GM21447 (cell line): ENCODE measurements at regions not wholly inside any gene's neighbourhood (a gene's known extent, or its start where the extent isn't known, plus 50 kb on each side); places are given as distances from the start of the nearest gene placed in this dataset.

ENCODE experiments used
- ATAC-seq: cut with Tn5 transposase; IDR thresholded peaks from one replicate; pipeline ENCODE4 v1.9.1; 2021; ENCODE audit not compliant: unreplicated experiment

DNA sequence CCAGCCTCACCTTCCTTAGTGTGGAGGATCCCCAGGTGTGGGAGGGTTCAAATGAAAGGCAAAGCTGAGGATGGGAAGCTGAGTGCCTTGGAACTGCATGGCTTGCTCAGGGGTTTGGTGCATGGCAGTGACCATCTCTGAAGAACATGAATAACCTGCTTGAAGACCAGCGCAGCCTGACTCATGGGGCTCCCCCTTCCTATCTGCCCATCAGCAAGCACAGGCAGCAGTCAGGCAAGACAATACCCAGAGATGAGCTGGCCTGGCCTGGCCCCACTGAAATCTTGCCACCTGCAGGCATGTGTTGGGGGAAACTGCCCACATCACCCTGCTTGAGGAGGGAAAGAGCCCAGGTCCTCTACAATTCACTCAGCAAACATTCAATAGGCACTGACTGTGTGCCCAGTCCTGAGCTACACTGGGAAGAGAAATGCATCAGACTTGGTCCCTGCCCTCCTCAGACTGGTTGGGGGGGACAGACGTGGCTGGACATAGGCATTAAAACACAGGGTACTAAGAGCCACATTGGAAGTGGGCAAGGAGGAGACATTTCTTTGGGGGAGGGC, 105.0 kb upstream of the ALDH1B1 start:
- ATAC-seq: no peak

GRCh38 chr9:38286766-38287165, 105.7 kb upstream of the ALDH1B1 start:
- no peak for ATAC-seq

DNA sequence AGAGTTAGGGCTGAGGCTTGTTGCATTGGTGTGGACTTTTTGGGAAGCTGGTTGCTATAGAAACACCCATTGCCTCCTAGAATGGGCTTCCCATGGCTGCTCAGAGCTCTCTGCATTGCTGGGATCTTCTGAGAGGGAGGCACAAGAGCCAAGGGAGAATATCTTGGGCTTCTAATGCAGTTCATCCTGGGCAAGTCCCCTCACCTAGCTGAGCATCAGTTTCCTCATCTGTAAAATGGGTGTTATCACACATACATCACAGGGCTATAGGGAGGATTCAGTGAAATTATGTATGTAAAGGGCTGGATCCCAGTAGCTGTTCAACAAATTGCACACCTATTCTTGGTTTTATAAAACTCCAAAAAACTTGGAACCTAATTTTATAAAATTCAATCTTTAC, 106.1 kb upstream of the ALDH1B1 start:
- no peak for ATAC-seq

GRCh38 chr9:38285236-38285635, 107.3 kb upstream of the ALDH1B1 start:
- no peak for ATAC-seq

DNA sequence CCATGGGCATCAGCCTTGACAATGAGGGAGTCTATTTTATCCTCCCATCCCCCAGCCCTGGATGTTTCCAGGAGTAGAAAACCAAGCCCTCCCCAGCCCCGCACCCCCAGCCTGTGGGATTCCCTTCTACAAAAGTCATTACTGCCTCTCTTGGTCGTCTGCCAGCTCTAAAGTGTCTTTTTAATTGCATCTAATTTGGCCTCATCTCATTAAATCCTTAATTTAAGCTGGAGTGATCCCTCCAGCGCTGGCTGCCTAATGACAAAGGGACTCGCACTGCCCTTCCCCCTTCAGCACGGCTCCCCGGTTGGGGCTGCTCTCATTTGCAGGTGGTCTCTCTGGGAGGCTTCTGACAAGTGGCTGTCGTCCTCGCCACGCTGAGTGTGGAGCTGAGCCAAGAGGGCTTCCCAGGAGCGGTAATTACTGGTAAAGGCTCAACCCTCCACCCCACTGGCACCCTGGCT, 107.9 kb upstream of the ALDH1B1 start:
- ATAC-seq: no peak

- no peak for ATAC-seq
These were observed 108.4 kb upstream of the ALDH1B1 start for GRCh38 chr9:38284039-38284575.

- ATAC-seq: no peak
These were observed 109.7 kb upstream of the ALDH1B1 start for GRCh38 chr9:38282756-38283155.

- ATAC-seq: no peak
These were observed 110.6 kb upstream of the ALDH1B1 start for GRCh38 chr9:38281917-38282316.

DNA sequence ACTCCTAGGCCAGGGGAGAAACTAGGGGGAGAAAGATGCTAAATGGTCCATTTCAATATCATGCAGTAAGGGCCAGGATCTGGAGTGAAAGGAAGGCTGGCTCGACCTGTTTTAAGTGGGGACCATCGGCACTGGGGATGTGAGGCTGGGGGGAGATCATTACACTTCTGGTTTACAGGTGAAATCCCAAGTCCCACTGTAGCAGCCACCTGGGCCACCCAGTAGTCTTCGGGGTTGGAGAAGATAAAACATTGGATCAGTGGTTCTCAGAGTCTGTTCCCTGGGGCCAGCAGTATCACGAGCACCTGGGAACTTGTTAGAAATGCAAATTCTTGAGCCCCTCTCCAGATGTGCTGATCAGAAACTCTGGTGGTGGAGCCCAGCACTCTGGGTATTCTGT, 111.3 kb upstream of the ALDH1B1 start:
- ATAC-seq: no peak

GRCh38 chr9:38280251-38280800, 112.2 kb upstream of the ALDH1B1 start:
- no peak for ATAC-seq

DNA sequence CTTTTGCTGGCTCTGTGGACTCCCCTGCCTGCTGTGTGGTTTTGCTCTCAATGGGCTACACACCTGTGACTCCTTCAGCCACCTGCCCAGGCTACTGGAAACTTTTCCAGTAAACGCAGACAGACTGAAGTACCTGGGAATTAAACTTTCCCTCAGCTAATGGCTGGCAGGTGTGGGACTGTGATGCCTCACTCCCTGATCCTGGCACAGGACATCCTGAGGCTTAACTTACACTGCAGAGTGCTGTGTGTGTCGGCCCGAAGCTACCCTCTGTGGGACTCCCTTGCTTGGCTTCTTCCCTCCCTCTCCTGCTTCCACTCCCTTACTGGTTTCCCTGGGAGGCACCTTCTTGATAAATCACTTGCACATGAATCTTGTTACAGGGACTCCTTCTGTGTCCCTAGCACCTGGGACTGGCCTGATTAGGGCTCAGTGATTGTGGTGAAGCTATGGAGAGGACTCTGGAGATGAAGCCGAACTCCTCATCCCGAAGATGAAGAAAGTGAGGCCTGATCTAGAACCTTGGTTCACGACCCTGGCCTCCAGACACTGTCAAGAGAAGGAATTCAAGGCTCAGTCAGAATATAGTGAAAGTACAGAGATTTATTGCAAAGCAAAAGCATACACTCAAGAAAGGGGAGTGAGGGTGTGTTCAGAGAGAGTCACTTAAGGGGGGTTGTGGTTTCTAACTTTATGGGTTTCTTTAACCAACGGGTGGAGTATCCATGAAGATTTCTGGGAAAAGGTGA, 113.4 kb upstream of the ALDH1B1 start:
- ATAC-seq: no peak

GRCh38 chr9:38278457-38278856, 114.0 kb upstream of the ALDH1B1 start:
- ATAC-seq: no peak

DNA sequence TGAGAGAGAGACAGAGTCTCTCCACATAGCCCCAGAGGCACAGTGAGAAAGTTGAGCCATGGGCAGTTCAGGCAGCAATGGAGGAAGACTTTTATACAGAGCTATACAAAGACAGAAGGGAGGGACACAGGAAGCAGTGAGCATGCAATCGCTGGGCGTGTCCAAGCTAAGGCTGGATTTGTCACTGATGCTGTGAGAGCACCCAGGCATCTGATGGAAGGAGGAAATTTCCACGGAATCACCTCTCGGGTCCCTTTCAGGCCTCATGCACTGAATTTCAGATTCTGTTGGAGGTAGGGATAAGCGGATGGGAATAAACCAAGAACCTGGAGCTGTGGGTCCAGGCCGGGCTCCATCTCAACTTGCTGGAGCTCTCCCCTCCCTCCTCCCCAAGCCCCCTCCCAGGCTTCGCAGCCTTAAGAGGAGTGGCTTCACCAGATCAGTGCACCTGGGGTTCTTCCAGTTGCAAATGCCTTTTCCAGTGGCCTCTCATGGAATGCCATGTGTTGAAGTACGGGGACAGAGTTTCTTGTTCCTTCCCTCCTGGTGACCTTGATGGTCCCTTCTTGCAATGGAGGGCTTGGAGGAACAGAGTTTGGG, 114.8 kb upstream of the ALDH1B1 start:
- no peak for ATAC-seq

DNA sequence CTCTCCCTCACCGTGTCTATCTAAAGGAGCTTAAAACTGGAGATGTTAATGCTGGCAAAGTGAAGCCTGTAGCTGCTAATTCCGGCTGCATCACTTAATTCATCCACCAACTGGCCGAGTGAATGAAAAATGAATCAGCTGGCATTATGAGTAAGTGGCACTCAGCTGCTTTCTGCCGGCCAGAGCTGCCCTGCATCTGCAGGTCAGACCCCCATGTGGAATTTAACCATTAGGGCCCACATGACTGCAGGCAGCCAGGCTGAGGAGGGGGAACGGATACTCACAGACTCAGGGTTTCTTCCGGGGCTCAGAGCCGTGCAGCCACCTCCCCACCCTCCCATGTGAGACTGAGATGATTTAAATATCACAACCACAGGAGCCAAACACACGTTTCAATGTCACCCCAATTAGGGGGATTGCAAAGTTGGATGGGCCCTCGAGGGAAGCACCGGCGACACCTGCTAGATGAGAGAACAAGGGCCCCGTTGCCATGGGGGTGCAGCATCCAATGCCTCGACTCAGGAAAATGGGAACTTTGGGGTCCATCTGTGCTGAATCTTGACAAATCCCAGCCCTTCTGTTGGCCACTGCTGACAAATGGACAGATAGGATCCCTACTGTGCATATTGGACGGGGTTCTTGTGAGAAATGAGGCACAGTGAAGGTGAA, 115.6 kb upstream of the ALDH1B1 start:
- no peak for ATAC-seq

DNA sequence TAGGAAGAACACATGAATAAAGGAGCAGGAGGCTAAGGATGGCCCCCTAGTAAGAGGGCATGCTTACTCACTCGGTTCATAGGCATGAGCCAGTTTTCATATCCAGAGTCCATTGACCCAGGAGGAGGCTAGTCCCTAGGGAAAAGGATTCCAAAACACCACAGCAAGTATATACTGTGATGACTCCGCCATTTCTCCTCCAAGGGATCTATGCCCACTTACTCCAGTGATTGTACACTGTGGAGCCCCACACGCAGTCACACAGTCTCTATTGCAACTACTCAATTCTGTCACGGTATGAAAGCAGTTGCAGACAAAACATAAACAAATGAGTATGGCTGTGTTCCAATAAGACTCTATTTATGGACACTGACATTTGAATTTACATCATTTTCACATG, 117.7 kb upstream of the ALDH1B1 start:
- ATAC-seq: no peak

- no peak for ATAC-seq
These were observed 119.8 kb upstream of the ALDH1B1 start for GRCh38 chr9:38272710-38273109.

- no peak for ATAC-seq
These were observed 120.7 kb upstream of the ALDH1B1 start for GRCh38 chr9:38271666-38272241.

- ATAC-seq: no peak
These were observed 122.7 kb upstream of the ALDH1B1 start for GRCh38 chr9:38269775-38270174.

- ATAC-seq: no peak
These were observed 129.0 kb upstream of the ALDH1B1 start for GRCh38 chr9:38263532-38263931.

DNA sequence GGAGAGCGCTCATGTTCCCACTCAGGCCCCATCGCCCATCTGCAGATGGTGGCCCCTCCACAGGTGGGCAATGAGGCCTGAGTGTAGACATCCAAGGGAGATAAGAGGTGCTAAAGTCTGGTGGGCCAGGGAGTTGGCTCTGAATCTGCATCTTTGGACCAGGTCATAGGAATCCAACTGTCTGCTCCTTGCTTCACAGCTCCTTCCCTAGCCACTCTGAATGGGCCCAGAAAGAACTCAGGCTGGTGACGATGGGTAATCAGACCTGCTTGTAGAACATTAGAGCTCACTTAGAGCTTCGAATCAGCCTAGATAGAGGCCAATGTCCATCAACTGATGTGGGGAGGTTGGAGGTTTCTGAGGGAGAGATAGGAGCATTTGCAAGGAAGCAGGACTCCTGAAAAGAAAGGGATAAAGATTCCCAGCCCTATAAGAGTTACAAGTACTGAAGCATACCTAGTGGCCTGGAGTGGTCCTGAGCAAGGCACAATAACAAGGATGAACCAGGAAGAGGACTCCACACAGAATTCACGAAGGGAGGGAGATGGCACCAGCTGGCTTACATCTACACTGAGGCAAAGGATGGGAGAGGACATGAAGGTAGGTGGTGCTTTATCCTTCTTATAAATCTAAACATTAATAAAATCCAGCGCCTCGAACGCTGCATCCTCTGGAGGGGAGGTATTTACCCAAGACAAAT, 132.8 kb upstream of the ALDH1B1 start:
- no peak for ATAC-seq
